PC-9 (cell line): ENCODE measurements at regions not wholly inside any gene's neighbourhood (a gene's known extent, or its start where the extent isn't known, plus 50 kb on each side); places are given as distances from the start of the nearest gene placed in this dataset.
"Not testable (repeated sequence)": the region's sequence is repeated elsewhere in the genome, so short reads cannot be mapped to it uniquely, and the experiment has no call there.

ENCODE experiments used
- BruUV-seq: library from RNA; stranded (reverse); fragments of 400-500 nt; replicated peaks from 2 replicates; lab custom pipeline; 2021; lab: Mats Ljungman, UMichigan
- CTCF ChIA-PET: fragments of 300-600 bp; sonication (Branson Sonifier 250); formaldehyde crosslinking; loops from one replicate; lab custom pipeline; 2022; ENCODE audit warnings: antibody characterized with exemption; lab: Charles Lee
- POLR2A ChIA-PET: fragments of 300-600 bp; sonication (Branson Sonifier 250); formaldehyde crosslinking; loops from one replicate; lab custom pipeline; 2022; ENCODE audit warnings: antibody characterized with exemption; ENCODE audit not compliant: unreplicated experiment; lab: Charles Lee
- DNase-seq, 2 experiments: peaks; one replicate each; pipeline versions ENCODE4 v3.0.0 to v3.0.0-alpha.2; 2015 to 2022; ENCODE audit warnings: mixed read lengths in 1 of 2
- H2AFZ ChIP-seq: fragments of 200-600 bp; sonication (generic); 2 replicates; pipeline ENCODE4 v1.8.1; 2017; ENCODE audit warnings: antibody characterized with exemption
- H3F3A ChIP-seq: fragments of 200-600 bp; sonication (generic); 2 replicates; pipeline ENCODE4 v1.8.1; 2017; ENCODE audit warnings: antibody characterized with exemption, mild to moderate bottlenecking, low read depth; ENCODE audit not compliant: insufficient read depth
- H3K27ac ChIP-seq: fragments of 200-600 bp; sonication (generic); 2 replicates; pipeline ENCODE4 v1.6.1; 2016; ENCODE audit warnings: mixed run types
- H3K27me3 ChIP-seq: fragments of 200-600 bp; sonication (generic); 2 replicates; pipeline ENCODE4 v1.6.1; 2016; ENCODE audit warnings: low read depth, mixed run types; ENCODE audit not compliant: insufficient read depth
- H3K36me3 ChIP-seq: fragments of 200-600 bp; sonication (generic); 2 replicates; pipeline ENCODE4 v1.6.1; 2016; ENCODE audit warnings: low read depth, mixed run types
- H3K4me1 ChIP-seq: fragments of 200-600 bp; sonication (generic); replicated peaks from 2 replicates; pipeline ENCODE4 v1.6.1; 2016; ENCODE audit warnings: mixed run types; ENCODE audit not compliant: insufficient read depth
- H3K4me2 ChIP-seq: fragments of 200-600 bp; sonication (generic); 2 replicates; pipeline ENCODE4 v1.6.1; 2017; ENCODE audit warnings: mixed run types
- H3K4me3 ChIP-seq: fragments of 200-600 bp; sonication (generic); 2 replicates; pipeline ENCODE4 v1.6.1; 2016; ENCODE audit warnings: mixed run types
- H3K79me2 ChIP-seq: fragments of 200-600 bp; sonication (generic); 2 replicates; pipeline ENCODE4 v1.6.1; 2017; ENCODE audit warnings: low read depth, mixed run types
- H3K9me2 ChIP-seq: fragments of 200-600 bp; sonication (generic); 2 replicates; pipeline ENCODE4 v1.8.1; 2017; ENCODE audit warnings: mild to moderate bottlenecking; ENCODE audit not compliant: insufficient read depth
- H3K9me3 ChIP-seq: fragments of 200-600 bp; sonication (generic); 2 replicates; pipeline ENCODE4 v1.8.1; 2016; ENCODE audit warnings: low read depth; ENCODE audit not compliant: insufficient read depth
- H4K20me1 ChIP-seq: fragments of 200-600 bp; sonication (generic); 2 replicates; pipeline ENCODE4 v1.8.1; 2017; ENCODE audit not compliant: insufficient read depth
- EZH2 ChIP-seq: fragments of 200-600 bp; sonication (generic); IDR thresholded peaks from 2 replicates; pipeline ENCODE4 v1.8.0; 2017; ENCODE audit warnings: antibody characterized with exemption, low read depth
- intact Hi-C: fragments of 100-400 bp; cut with micrococcal nuclease; formaldehyde crosslinking; loops from one replicate; pipeline ENCODE4 v1.10.0; 2022; ENCODE audit not compliant: unreplicated experiment
- TF ChIP-seq, protein P1 (sequence below): fragments of 200-600 bp; sonication (generic); conservative IDR thresholded peaks from 2 replicates; pipeline ENCODE4 v1.6.1; 2017; ENCODE audit warnings: mixed run types, antibody characterized with exemption, mild to moderate bottlenecking, moderate library complexity

DNA sequence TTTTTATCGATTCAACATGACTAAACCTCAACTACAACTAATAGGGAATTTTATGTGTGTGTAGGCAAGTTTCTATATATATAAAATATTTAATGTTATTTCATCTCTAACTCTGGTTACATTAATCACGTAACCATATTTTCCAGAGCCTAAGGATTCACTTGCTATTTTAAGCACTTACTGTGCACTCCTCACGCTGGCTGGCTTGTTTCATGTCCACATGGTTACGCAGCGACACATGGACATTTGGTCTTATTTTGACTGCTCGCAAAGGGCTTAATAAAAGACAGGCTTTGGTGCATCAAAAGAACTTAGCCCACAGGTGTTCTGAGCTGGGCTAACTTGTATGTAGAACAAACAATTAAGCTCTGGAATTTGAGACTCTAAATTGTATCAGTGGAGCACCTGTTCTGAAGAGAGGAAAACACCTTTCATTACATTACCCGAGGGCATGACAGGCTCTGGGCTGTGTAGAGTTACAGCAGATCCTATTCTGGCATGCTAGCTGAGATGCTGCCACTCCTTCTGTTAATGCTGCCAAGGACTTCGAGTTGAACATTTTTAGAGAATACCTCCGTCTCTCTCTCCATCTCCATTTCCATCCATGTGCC, 130.0 kb upstream of the NR2F2 start:
- Histone ChIP-seq H3K27ac (no peak overlapping the region), H2AFZ (no peak overlapping the region), H3K9me3 (no peaks in the 10 kb centered on the region; the same call in 1 of the 2 replicates), H3K36me3 (no peaks in the 10 kb centered on the region), H3K27me3 (no peaks in the 10 kb centered on the region), H3K9me2 (no peaks in the 10 kb centered on the region), H3K4me2 (no peak overlapping the region), H4K20me1 (no peaks in the 10 kb centered on the region), H3K4me1 (no peaks in the 10 kb centered on the region), H3K79me2 (no peaks in the 10 kb centered on the region), H3K4me3 (no peak overlapping the region), H3F3A (no peaks in the 10 kb centered on the region)
- TF ChIP-seq EZH2, result no peak
- TF ChIP-seq, protein P1, sequence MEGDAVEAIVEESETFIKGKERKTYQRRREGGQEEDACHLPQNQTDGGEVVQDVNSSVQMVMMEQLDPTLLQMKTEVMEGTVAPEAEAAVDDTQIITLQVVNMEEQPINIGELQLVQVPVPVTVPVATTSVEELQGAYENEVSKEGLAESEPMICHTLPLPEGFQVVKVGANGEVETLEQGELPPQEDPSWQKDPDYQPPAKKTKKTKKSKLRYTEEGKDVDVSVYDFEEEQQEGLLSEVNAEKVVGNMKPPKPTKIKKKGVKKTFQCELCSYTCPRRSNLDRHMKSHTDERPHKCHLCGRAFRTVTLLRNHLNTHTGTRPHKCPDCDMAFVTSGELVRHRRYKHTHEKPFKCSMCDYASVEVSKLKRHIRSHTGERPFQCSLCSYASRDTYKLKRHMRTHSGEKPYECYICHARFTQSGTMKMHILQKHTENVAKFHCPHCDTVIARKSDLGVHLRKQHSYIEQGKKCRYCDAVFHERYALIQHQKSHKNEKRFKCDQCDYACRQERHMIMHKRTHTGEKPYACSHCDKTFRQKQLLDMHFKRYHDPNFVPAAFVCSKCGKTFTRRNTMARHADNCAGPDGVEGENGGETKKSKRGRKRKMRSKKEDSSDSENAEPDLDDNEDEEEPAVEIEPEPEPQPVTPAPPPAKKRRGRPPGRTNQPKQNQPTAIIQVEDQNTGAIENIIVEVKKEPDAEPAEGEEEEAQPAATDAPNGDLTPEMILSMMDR, result no peak
- peak; percentile 1 to 44 for DNase-seq
- POLR2A ChIA-PET, result no interaction called here
- BruUV-seq, result no TSS peak
- CTCF ChIA-PET, result interaction anchor here (0.6 kb wide), 1 partner anchor 212 kb away, joined by 3 read pairs; no protein-coding TSS in a partner anchor
- intact Hi-C loops, result no loop called here

DNA sequence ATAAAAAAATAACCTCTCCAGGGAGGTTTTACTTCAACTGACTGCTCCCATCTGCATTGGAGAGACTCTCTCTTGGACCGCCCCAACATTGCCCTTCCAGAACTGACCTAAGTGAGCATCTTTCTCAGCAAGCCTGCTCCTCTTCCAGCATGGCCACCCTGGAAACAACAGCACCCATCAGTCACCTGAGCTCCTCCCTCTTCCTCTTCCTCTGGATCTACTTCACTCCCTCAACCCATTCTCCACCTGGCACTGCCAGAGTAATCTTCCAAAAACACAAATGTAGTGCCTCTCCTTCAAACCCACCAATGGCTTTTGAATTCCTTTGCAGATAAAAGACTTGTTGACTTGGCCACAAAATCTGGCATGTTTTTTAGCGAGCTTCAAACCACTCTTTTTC, 128.8 kb upstream of the NR2F2 start:
- Histone ChIP-seq H3K79me2 (no peaks in the 10 kb centered on the region), H3K9me2 (no peaks in the 10 kb centered on the region), H3K4me1 (no peaks in the 10 kb centered on the region), H3K4me3 (no peak overlapping the region), H3K27ac (no peak overlapping the region), H3F3A (no peaks in the 10 kb centered on the region), H2AFZ (no peak overlapping the region), H3K9me3 (no peaks in the 10 kb centered on the region; the same call in 1 of the 2 replicates), H3K36me3 (no peaks in the 10 kb centered on the region), H4K20me1 (no peaks in the 10 kb centered on the region), H3K4me2 (no peak overlapping the region), H3K27me3 (no peaks in the 10 kb centered on the region)
- no peak for DNase-seq
- intact Hi-C loops, result no loop called here
- ChIA-PET CTCF (no interaction called here), POLR2A (no interaction called here)
- no TSS peak for BruUV-seq
- no peak for TF ChIP-seq EZH2
- TF ChIP-seq, protein P1, result no peak

DNA sequence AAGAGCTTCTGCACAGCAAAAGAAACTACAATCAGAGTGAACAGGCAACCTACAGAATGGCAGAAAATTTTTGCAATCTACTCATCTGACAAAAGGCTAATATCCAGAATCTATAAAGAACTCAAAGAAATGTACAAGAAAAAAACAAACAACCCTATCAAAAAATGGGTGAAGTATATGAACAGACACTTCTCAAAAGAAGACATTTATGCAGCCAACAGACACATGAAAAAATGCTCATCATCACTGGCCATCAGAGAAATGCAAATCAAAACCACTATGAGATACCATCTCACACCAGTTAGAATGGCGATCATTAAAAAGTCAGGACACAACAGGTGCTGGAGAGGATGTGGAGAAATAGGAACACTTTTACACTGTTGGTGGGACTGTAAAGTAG, 124.9 kb upstream of the NR2F2 start:
- CTCF ChIA-PET, H3K4me2 ChIP-seq, POLR2A ChIA-PET, H3K79me2 ChIP-seq, H3K4me3 ChIP-seq, H3F3A ChIP-seq, H4K20me1 ChIP-seq, H3K27me3 ChIP-seq, H2AFZ ChIP-seq, intact Hi-C loops, BruUV-seq, DNase-seq, H3K9me2 ChIP-seq, H3K27ac ChIP-seq, H3K9me3 ChIP-seq, H3K36me3 ChIP-seq, H3K4me1 ChIP-seq: not testable (repeated sequence)
